Mammary epithelial cell (primary cell): ENCODE measurements at regions not wholly inside any gene's neighbourhood (a gene's known extent, or its start where the extent isn't known, plus 50 kb on each side); places are given as distances from the start of the nearest gene placed in this dataset.

ENCODE experiments used
- CTCF ChIP-seq, 2 donors: IDR thresholded peaks in 1 of 2; conservative IDR thresholded peaks in 1 of 2; 2 replicates each; pipeline ENCODE4 v1.5.1; 2011 to 2012; ENCODE audit warnings: inconsistent platforms in 2 of 2, low read length in 2 of 2, mild to moderate bottlenecking in 2 of 2, control low read depth in 1 of 2, low read depth in 1 of 2; ENCODE audit not compliant: insufficient read depth in 1 of 2; ENCODE audit errors: extremely low read depth in 1 of 2
- EZH2 ChIP-seq: IDR thresholded peaks from 2 replicates; pipeline ENCODE4 v1.6.1; 2012; ENCODE audit warnings: low read length, inconsistent platforms, borderline replicate concordance

DNA sequence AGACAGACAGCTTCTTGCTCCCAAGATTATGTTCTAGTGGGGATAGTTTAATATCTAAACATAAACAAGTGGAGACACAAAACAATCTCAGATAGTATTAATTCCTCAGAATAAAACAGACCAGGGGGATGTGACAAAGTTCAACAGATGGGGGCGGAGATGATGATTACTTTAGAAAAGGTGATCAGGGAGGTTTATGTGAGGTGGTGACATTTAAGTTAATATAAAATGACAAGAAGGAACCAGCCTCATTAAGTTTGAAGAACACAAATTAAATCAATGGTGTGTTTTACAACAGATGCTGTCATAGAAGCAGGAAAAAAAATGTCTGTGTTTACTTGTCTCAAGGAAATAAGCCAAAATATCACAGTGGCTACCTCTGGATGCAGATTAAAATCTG is 119.6 kb upstream of the HMHB1 start:
- TF ChIP-seq CTCF (conservative IDR thresholded peaks at IDR 0.05 in 1 of 2, IDR thresholded peaks at IDR 0.05 in 1 of 2; ENCODE audit: extremely low read depth in 1 of 2, insufficient read depth in 1 of 2, low read depth in 1 of 2, low read length in 2 of 2) = no peak
- TF ChIP-seq EZH2 = no peak
